Body of pancreas (tissue), 4 donors: ENCODE measurements at regions not wholly inside any gene's neighbourhood (a gene's known extent, or its start where the extent isn't known, plus 50 kb on each side); places are given as distances from the start of the nearest gene placed in this dataset.

Source experiments
- CTCF ChIP-seq, 7 experiments: fragments of 450-650 bp in 4 of 7; fragments of 200-600 bp in 3 of 7; sonication (generic) in 3 of 7; IDR thresholded peaks; one replicate each; pipeline ENCODE4 v1.5.1; 2016 to 2019; ENCODE audit warnings: antibody characterized with exemption in 7 of 7
- POLR2A ChIP-seq, 3 donors: fragments of 450-650 bp; IDR thresholded peaks; one replicate each; pipeline ENCODE4 v1.6.1; 2016; ENCODE audit warnings: antibody characterized with exemption in 3 of 3, mild to moderate bottlenecking in 2 of 3

DNA sequence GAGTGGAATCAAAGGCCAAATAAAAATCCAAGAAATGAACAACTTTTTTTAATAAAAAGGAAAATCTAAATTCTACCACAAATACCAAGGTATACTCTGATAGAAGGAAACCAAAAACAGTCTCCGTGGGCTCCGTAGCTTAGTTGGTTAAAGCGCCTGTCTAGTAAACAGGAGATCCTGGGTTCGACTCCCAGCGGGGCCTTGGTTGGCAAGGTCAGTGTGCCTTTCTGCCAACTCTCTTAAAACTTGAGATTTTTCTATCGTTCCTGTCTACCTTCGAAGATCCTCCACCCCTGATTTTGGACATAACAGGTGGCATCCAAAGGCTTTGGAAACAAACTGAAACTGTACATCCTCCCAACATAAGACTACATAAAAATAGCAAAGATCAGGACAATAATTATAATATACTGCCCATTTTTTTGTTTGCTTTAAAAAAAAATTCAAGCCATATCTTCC is 197.9 kb downstream of the TRIM27 start:
- TF ChIP-seq CTCF (IDR thresholded peaks at IDR 0.05) (no peak), POLR2A (IDR thresholded peaks at IDR 0.05) (no peak)
